Ascending aorta (tissue), 2 donors: ENCODE measurements at regions not wholly inside any gene's neighbourhood (a gene's known extent, or its start where the extent isn't known, plus 50 kb on each side); places are given as distances from the start of the nearest gene placed in this dataset.

Experiments used
- DNase-seq, 2 donors: peaks; one replicate each; pipeline ENCODE4 v3.0.0-alpha.2; 2019; ENCODE audit warnings: low spot score in 2 of 2
- H3K27ac ChIP-seq, 2 donors: fragments of 200-600 bp; sonication (generic); one replicate each; pipeline ENCODE4 v1.5.1; 2016 to 2017; ENCODE audit warnings: mild to moderate bottlenecking in 1 of 2
- H3K27me3 ChIP-seq: fragments of 200-600 bp; sonication (generic); one replicate; pipeline ENCODE4 v1.5.1; 2017
- H3K36me3 ChIP-seq, 2 donors: fragments of 200-600 bp; sonication (generic); one replicate each; pipeline ENCODE4 v1.5.1; 2016
- H3K4me1 ChIP-seq, 2 donors: fragments of 200-600 bp; sonication (generic); one replicate each; pipeline ENCODE4 v1.5.1; 2016 to 2017; ENCODE audit warnings: mild to moderate bottlenecking in 1 of 2
- H3K4me3 ChIP-seq, 2 donors: fragments of 200-600 bp; sonication (generic); one replicate each; pipeline ENCODE4 v1.5.1; 2016 to 2017; ENCODE audit warnings: mild to moderate bottlenecking in 1 of 2
- H3K9me3 ChIP-seq, 2 donors: fragments of 200-600 bp; sonication (generic); one replicate each; pipeline ENCODE4 v1.5.1; 2016
- intact Hi-C: fragments of 100-400 bp; cut with DNase I; formaldehyde crosslinking; loops from one replicate; pipeline ENCODE4 v1.15.1; 2023
- TF ChIP-seq, protein P1 (sequence below), 3 experiments: fragments of 200-600 bp in 2 of 3; fragments of 450-650 bp in 1 of 3; sonication (generic) in 2 of 3; IDR thresholded peaks; one replicate each; pipeline ENCODE4 v1.5.1; 2016 to 2019; ENCODE audit warnings: antibody characterized with exemption in 3 of 3, mild to moderate bottlenecking in 1 of 3, moderate library complexity in 1 of 3

DNA sequence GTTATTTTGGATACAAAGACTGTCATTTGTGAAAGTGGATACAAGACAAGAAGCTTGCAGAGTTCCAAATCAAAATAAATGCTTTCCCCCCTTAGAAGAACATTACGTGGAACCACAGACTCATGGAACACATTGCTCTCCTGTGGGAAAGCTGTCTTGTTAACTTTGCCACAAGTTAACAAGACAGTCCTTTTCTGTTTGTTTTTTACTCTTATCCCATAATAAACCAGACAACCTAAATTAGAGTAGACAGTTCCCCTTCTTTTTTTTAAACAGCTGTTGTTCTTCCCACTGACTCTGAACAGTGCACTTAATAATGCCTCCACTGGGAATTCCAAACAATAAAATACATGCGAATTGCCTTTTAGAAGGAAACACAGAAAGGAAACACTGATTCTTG lies 255.3 kb upstream of the UBE2E2 start:
- intact Hi-C loops: no loop called here
- no peaks in the 10 kb centered on the region for H3K36me3 ChIP-seq
- no peak overlapping the region for H3K4me3 ChIP-seq
- TF ChIP-seq, protein P1, sequence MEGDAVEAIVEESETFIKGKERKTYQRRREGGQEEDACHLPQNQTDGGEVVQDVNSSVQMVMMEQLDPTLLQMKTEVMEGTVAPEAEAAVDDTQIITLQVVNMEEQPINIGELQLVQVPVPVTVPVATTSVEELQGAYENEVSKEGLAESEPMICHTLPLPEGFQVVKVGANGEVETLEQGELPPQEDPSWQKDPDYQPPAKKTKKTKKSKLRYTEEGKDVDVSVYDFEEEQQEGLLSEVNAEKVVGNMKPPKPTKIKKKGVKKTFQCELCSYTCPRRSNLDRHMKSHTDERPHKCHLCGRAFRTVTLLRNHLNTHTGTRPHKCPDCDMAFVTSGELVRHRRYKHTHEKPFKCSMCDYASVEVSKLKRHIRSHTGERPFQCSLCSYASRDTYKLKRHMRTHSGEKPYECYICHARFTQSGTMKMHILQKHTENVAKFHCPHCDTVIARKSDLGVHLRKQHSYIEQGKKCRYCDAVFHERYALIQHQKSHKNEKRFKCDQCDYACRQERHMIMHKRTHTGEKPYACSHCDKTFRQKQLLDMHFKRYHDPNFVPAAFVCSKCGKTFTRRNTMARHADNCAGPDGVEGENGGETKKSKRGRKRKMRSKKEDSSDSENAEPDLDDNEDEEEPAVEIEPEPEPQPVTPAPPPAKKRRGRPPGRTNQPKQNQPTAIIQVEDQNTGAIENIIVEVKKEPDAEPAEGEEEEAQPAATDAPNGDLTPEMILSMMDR (IDR thresholded peaks at IDR 0.05): no peak
- no peaks in the 10 kb centered on the region for H3K9me3 ChIP-seq
- no peak for DNase-seq
- H3K27me3 ChIP-seq: no peaks in the 10 kb centered on the region
- no peaks in the 10 kb centered on the region for H3K4me1 ChIP-seq
- H3K27ac ChIP-seq: no peak overlapping the region

DNA sequence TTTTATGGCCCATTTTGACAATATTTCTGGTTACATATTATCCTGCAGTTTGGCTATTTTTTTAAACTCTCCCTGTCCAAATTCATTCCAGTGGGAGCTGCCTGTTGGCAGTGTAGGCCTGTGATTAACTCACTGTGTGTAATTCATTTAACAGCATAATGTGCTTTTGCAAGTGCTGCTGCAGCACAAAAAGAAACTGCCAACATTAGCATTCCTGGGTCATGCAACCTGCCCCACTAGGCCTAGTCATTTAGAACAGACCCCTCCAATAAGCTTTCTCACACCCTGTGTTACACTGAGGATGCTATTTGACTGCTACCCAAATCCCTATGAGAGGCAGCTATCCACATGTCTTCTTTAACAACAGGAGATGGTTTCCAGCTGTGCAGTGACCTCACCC lies 251.2 kb upstream of the UBE2E2 start:
- no peak for DNase-seq
- no peaks in the 10 kb centered on the region for H3K36me3 ChIP-seq
- H3K4me1 ChIP-seq: no peaks in the 10 kb centered on the region
- no peak overlapping the region for H3K27ac ChIP-seq
- H3K9me3 ChIP-seq: no peaks in the 10 kb centered on the region
- H3K4me3 ChIP-seq: no peak overlapping the region
- intact Hi-C loops: no loop called here
- TF ChIP-seq, protein P1 (IDR thresholded peaks at IDR 0.05): no peak
- H3K27me3 ChIP-seq: no peaks in the 10 kb centered on the region

DNA sequence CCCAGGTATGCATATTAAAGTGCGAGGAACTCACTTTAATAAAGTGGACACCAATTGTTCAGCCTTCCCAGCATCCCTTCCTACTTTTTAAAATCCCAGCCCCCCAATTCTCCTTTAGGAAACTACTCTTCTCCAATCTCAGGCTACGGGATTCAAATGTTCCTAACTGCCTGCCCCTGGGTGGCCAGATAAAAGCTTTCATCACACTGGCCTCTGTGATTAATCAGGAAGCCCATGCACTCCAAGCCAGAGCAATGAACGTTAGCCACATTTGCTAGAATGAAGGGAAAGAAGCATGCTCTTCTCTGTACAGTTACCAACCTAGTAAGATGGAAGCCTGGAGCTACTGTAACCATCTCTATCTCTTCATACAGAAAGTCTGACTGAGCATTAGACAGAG lies 250.3 kb upstream of the UBE2E2 start:
- intact Hi-C loops: no loop called here
- H3K36me3 ChIP-seq: no peaks in the 10 kb centered on the region
- no peak for DNase-seq
- no peaks in the 10 kb centered on the region for H3K27me3 ChIP-seq
- TF ChIP-seq, protein P1 (IDR thresholded peaks at IDR 0.05): no peak
- H3K4me3 ChIP-seq: no peak overlapping the region
- no peaks in the 10 kb centered on the region for H3K9me3 ChIP-seq
- H3K27ac ChIP-seq: no peak overlapping the region
- H3K4me1 ChIP-seq: no peaks in the 10 kb centered on the region

DNA sequence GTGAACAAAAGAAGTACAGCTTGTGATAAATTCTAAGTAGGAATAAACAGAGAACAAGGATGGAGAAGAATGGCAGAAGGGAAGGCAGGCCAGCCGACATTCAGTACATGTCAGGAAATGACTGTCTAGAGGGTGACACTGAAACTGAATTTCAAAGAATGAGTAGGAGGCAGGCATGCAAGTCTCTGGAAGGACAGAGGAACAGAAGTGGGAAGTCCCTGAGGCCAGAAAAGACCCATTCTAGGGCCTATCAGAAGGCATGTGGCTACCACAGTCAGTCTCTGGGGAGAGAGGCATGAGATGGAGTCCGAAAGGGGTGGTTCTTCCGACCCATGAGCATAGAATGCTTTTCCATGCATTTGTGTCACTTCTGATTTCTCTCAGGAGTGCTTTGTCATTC lies 243.5 kb upstream of the UBE2E2 start:
- Histone ChIP-seq H3K9me3 (no peaks in the 10 kb centered on the region), H3K36me3 (no peaks in the 10 kb centered on the region), H3K4me3 (no peak overlapping the region), H3K27me3 (no peaks in the 10 kb centered on the region), H3K27ac (no peak overlapping the region), H3K4me1 (no peaks in the 10 kb centered on the region)
- DNase-seq: no peak
- TF ChIP-seq, protein P1 (IDR thresholded peaks at IDR 0.05): no peak
- intact Hi-C loops: no loop called here

DNA sequence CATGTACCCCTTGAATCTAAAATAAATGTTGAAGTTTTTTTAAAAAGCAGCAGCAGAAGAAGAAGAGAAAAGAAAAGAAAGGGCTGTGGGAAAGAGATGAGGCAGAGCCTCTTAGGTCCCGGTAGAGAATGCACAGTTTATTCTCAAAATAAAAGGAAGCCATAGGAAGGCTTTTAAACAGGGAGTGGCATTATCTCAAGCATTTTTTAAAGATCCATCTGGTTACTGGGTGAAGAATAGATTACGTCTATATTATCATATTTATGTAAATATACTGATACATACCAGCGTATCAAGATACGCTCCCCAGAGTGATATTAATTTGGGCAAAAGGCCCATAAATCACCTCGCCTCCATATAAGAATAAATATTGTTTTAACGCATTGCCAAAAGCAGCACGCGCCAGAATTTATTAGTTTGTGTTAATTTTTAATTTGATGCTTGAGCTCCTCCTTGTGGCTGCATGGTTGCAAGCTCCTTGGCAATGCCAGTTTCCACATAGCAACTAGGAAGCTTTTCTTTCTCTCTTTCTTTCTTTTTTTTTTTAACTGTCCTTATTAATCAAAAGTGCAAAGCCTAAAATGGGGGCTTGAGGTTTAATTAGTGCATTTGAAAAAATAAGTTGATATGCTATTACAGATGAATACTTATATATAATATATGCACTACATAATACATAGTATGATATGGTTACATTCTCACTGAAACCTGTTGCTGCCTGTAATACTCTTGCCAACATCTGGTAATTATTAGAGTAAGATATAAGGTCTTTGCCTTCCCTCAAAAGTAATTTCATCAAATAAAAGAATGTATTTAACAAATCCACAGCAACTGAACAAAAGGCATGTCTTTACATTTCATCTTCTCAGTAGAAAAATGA lies 242.8 kb upstream of the UBE2E2 start:
- DNase-seq: no peak
- H3K36me3 ChIP-seq: no peaks in the 10 kb centered on the region
- no peaks in the 10 kb centered on the region for H3K9me3 ChIP-seq
- H3K27ac ChIP-seq: no peak overlapping the region
- TF ChIP-seq, protein P1 (IDR thresholded peaks at IDR 0.05): peak in 2 of 3 experiments; percentile 40 to 58
- H3K4me3 ChIP-seq: peak overlapping the region in 1 of 2 donors; percentile 3
- H3K27me3 ChIP-seq: no peaks in the 10 kb centered on the region
- H3K4me1 ChIP-seq: no peaks in the 10 kb centered on the region
- intact Hi-C loops: no loop called here
